Forelimb muscle (tissue), 1 donor: ENCODE measurements at regions not wholly inside any gene's neighbourhood (a gene's known extent, or its start where the extent isn't known, plus 50 kb on each side); places are given as distances from the start of the nearest gene placed in this dataset.
"Not testable (repeated sequence)": the region's sequence is repeated elsewhere in the genome, so short reads cannot be mapped to it uniquely, and the experiment has no call there.

Source experiments
- DNase-seq: peaks from one replicate; pipeline ENCODE4 v3.0.0-alpha.2; 2013; ENCODE audit warnings: low read depth

DNA sequence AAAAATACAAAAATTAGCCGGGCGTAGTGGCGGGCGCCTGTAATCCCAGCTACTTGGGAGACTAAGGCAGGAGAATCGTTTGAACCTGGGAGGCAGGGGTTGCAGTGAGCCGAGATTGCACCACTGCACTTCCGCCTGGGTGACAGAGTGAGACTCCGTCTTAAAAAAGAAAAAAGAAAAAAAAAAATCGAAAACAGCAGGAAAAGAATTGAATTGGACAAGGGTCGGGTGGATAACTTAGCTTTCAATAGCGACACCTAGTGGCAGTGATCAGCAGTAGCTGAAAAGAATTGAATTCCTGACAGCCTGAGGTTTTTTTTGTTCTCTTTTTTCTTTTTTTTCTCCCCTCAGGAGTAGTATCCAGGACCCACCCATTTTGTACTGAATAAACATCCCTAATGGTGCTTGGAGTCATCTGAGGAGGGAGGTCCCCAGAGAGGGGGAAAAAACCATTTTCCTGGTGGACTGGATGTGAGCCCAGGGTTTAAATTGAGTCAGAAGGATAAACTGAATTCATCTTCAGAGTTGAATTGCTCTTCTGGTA is 55.1 kb downstream of the CYCS start:
- peak; percentile 71 for DNase-seq

DNA sequence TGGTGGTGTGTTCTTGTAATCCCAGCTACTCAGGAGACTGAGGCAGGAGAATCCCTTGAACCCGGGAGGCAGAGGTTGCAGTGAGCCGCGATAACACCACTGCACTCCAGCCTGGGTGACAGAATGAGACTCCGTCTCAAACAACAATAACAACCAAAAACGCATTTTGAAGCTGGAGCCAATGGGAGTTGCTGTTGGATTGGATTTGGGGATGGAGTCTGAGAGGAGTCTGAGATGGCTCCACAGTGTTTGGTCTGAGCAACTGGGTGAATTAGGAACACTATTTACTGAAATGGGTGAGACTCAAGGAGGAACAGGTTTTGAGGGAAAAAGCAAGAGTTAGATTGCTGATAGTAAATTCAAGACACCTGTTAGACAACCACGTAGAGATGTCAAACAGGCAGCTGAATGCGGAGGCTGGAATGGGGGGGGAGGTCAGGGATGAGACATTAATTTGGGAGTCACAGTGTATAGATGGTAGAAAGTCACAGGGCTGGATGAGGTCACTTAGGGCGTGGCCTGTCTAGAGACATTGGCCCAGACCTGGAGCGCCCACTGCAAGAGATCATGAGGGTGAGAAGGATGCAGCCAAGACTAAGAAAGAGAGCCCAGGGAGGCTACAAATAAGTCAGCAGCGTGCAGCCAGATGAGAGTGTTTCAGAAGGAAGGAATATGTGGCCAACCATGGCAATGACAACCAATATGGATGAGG is 56.4 kb downstream of the CYCS start:
- no peak for DNase-seq

DNA sequence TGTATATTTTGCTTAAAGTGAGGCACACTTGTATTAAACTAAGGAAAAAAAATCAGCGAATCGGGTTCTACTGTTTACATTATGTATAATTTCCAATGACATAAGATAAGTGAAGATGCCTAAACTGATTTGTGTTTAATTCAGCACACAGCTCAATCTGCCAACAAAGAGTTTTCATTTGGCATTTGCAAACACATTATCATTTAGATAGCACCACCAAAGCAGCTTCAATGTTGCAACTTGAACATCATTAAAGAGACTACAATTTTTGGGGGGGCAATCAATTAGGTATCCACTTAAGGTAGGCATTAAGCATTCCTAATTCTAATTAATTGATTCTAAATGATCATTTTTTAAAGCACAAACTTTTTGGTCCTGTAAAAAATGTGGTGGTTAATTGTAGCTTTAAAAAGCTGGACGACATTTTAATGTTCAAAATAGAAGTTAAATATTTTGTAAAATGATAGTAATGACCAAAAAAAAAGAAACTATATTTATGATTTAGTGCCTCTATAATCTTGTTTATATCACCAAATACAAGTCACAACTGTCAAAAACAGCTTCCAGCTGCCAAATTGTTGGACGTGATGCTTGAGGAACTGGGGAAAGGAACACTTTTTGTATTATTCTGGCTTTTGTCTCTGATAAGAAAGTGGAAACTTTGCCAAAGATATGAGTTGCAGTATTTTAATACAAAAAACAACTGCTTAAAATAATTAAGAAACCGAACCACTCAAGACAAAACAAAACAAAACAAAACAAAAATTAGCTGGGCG is 57.1 kb downstream of the CYCS start:
- no peak for DNase-seq

DNA sequence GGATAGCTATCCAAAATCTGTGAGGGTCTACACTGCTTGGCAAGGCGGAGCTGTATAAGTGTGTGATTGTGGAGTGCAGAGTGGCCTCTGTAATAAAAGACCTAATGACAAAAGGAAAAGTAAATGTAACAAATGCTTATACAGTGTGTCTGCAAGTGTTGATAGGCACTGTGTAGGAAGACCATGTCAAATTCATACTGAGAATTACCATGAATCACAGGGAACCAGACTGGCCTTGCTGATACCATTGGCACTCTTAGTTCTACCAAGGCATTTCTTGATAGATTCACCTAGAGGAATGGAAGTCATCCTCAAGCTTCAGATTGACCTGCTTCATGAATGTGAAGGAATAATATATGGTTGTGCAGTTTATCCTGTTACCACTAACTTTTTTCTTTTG is 58.8 kb downstream of the CYCS start:
- no peak for DNase-seq

DNA sequence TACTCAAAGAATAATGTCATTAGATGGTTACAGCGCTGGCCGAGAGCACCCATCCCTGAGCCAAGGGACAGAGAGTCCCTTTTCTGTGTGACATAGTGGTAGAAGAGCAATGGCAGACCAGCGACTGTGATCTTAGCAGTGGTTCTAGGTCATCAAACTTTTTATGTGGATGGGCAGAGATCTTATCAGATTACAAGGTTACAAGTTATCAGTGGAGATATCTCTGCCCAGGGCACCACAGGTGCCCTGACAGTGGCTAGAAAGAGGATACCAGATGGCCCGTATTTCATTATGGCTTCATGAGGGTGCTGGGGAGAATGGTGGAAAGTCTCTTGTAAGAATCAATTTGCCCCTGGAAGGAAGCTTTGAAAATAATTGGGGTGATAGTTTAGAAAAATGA is 62.7 kb downstream of the CYCS start:
- DNase-seq, result no peak

DNA sequence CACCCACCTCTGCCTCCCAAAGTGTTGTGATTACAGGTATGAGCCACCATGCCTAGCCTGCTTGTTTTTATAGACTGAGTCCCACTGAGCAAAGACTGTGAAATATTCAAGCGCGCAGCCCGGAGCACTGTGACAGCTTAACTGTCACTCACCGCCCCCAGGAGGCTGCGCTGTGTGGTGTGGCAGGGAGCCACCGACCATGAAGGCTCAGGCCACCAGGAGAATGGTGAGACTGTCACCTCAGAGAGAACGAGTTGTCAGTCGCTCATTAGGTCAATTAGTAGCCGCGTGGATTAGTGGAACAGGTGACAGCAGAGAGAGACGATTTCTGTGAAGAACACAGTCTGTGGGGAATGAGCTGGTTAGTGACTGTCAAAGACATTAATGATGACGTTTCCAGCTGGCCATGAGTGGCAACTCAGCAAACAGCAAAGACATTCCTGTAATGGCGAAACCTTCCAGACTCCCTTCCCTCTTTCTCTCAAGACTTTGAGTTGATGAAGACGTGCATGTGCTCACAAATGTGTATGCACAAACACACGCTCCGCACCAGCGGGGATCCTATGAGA is 64.5 kb downstream of the CYCS start:
- DNase-seq, result no peak

DNA sequence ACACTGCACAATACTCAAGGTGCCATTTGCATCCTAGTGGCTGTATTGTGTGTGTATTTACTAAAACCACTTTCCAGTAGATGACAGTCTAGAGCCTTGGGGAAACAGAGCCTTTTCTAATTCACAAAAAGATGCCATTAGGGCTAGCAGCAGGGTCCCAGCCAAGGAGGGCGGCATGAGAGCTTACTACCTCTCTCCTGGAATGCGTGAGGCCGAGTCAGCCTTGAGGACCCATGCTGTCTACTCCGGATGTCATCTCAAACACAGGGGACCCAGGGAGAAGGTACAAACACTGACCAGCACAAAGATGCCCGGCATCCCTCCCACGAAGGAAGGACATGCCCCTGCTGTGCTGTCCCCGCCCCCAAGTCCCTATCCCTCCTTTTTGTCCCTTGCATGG is 65.5 kb downstream of the CYCS start:
- DNase-seq, result no peak

DNA sequence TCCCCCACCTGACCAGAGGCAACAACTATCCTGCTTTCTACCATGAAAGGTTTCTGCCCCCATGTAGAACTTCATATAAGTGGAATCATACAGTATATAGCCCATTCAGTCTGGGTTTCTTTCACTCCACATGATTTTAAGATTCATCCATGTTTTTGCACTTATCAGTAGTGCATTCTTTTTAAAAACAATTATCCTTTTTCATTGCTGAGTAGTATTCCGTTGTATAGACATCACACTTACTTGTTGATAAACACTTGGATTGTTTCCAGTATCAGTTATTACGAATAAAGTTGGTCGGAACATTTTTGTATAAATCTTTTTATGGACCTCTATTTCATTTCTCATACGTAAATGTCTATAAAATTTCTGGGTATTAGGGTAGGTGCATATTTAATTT is 68.7 kb downstream of the CYCS start:
- DNase-seq, result no peak

DNA sequence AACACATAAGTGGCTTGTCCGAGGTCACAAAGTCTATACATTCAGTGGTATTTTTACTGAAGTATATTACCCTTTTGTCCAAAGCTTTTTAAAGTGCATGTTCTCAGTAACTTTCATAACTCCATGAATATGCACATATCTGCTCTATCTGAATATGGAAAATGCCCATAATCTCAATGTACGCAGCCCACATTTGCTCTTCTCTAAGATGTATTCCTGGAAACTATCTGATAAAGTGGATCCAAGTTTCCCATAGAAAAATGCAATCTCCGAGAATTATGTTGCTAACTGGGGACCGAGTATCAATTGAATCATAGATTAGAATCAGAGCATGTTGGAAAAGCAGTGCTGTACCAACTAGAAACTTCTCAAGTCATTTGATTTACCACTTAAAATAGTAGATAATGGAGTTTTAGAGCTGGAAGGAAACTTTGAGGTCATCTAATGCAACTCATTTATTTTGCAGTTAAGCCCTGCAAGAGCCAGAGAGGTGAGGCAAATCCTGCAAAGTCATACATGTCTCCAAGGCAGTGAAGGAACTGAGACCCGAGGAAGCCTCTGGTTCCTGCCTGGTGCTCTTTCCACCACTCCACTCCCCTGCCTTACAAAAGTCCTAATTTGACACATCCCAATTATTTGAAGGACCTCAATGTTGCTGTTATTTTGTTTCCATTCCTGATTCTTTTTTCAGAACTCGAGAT is 69.4 kb downstream of the CYCS start:
- no peak for DNase-seq

DNA sequence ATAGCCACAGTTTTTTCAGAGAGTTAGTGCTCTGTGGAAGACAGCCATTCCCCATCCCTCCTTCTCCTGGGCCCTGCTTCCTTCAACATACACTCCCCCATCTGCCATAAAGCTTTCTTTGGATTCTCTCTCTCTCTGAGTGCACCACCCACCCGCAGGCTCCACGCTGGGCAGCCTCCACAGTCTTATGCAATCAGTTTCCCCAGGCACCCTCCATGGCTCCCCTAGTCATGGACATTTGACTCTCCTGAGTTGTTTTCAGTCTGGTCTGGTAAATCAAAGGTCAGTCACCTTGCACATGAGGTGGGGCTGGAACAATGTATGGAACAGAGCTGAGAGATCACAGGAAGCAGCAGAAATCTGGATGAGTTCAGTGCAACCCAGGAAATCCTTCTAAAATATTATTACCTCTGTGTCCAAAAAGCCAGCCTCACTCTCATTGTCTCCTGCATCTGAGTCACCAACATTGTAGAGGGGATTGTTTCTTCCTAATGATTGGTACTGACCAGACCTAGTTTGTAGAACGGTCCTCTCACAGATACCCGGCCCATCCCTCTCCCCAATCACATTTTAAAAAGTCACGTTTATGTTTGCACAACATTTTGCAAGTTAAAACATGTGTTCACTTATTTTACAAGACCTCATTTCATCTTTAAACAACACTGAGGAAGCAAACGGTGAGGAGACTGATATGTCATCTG is 70.1 kb downstream of the CYCS start:
- DNase-seq, result no peak

DNA sequence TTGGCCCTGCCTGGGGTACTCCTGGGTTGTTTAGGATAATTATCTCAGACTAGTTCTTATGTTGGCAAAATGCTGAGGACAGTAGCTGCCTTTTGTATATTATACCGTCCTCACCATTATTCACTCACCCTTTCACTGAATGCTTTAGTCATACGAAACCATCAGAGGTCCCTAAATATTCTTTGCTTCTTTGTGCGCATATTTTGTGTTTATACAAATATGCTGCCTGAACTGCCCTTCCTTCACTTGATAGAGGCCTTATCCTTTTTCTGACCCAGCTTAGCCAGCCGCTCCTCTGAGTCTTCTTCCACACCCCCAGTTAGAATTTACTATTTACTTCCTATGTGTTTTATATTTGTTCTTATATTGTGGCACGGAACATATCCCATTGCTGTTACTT is 70.2 kb upstream of the OSBPL3 start:
- DNase-seq, result no peak

DNA sequence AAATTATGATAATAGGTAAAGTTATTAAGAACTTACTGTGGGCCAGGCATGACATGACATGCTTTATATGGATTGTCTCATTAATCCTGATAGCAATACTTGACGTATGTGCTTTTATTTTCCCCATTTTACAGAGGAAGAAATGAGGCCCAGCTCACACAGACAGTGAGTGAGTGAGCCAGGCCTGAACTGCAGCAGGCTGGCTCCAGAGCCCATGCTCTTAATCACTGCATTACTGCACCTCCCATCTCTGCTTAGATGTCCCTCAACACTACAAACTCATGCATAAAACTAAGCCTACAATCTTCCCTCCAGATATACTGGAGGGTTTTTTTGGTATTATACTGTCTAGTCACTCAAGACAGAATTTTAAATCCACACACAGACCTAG is 68.5 kb upstream of the OSBPL3 start:
- DNase-seq, result no peak

DNA sequence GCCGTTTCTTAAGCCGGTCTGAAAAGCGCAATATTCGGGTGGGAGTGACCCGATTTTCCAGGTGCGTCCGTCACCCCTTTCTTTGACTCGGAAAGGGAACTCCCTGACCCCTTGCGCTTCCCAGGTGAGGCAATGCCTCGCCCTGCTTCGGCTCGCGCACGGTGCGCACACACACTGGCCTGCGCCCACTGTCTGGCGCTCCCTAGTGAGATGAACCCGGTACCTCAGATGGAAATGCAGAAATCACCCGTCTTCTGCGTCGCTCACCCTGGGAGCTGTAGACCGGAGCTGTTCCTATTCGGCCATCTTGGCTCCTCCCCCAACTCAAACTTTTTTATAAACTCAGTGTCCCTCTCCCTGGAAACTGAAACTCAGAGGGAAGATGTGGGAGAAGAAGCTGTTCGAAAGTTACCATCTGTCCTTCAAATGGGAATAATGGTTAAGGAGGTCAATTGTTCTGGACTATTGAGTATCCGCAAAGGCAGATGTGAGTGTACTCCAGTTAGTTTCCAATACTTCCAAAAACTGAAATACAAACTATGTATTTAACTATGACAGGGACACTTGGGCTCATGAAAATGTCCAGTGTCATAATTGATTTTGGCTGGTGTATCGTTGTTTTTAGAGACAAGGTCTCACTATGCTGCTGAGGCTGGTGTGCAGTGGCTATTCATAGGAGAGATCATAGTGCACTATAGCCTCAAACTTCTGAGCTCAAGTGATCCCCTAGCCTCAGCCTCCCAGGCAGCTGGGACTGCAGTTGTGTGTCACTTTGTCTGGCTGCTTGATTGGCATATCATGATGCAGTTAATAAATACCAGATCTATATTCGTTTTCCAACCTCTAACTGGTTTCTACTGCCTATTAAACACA is 67.8 kb upstream of the OSBPL3 start:
- DNase-seq, result not testable (repeated sequence)

DNA sequence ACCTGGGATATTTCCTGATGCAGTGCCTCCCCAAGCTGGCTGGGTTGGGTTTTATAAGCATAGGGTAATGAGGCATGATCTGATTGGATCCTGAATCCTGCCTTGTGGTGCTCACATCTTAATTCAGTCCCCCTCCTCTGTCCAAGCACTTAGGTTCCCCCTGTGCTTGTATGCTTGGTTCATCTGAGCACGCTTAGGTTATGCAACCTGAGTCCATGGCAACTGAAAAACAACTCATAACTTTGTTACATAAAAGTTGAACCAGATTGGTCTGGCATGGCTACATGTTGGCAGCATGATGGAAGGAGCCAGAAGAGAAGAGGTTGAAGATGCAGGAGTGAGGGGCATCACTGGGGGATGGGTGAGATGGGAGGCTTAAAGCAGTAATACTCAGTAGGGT is 57.3 kb upstream of the OSBPL3 start:
- no peak for DNase-seq

DNA sequence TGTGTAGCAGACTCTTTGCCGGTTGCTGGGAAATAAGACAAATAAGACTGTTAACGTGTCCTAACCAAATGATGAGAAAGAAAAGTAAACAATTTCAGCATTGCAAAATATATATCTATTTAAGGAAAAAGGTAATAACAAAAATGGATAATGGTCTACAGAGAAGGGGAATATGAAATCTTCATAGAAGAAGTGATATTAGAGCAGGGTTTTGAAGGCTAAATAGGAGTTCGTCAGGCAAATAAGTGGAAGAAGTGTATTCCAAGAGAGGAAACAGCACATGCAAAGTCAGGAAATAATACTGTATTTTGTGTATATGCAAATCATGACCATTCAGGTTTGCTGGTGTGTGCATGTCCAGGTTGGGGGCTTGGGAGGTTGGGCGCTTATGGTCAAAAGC is 55.3 kb upstream of the OSBPL3 start:
- DNase-seq, result no peak

DNA sequence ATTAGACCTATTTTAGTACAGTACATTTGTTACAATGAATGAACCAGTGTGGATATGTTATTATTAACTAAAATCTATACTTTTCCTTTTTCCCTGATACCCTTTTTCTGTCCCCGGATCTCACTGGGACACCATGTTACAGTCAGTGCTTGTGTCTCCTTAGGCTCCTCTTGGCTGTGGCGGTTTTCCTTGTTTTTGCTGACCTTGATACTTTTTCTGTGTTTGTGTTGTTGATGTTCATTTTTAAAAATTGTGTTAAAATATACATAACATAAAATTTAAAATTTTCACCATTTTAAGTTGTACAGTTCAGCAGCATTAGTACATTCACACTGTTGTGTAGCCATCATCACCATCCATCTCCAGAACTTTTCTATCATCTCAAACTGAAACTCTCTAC is 54.2 kb upstream of the OSBPL3 start:
- no peak for DNase-seq

DNA sequence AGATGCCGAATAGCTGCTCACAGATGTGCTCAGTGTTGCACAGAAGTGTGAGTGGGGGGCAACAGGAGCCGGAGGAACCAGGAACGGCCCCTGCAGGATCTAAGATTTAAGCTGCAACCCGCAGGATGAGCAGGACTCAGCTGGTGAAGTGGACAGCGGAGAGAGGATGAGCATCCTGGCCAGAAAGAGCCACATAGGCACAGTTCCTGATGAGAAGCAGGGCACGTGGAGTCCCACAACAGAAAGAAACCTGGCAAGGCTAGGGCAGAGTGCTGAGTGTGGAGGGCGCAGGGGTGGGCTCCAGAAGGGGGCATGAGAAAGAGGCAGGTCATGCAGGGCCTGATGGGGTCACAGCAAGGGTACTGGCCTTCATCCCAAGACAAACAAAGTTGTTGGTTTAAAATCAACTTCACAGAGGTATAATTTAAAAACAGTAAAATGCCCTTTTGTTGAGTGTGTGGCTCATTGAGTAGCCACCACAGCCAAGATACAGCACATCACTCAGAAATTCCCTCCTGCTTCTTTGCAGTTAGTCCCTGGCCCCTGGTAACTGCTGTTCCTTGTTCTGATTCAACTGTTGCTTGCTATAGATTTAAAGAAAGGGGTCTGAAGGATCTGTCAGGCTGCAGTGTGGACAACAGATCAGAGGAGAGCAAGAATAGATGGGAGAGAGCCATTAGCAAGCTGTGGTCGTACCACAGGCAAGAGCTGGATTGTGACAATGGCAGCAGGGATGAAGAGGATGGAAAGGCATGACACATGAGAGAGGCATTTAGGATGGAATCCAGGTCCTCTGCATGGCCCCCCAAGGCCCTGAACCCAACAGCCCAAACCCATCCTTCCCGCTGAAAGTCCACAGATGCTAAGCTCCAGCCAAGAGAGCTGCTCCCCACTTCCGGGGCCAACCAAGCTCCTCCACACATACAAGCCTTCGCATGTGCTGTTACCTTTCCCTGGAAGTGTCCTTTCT is 53.1 kb upstream of the OSBPL3 start:
- no peak for DNase-seq

DNA sequence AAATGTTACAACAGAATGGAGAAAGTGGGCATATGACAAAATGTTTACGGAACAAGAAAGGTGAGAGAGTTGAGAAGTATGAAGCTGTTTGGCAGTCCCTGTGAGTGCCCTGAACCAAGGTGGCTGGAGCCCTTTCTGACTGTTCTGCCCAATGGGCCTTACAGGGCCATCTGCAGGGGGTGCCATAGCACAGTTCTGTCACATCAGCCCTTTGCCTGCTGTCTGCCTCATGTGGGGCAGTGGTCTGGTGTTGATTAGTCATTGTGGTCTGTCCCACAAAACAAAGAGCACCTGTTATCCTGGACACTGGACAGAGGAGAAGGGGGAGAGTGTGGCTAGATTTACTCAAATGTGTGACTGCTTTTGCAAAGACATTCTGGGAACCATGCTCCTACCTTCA is 51.5 kb upstream of the OSBPL3 start:
- DNase-seq, result no peak

DNA sequence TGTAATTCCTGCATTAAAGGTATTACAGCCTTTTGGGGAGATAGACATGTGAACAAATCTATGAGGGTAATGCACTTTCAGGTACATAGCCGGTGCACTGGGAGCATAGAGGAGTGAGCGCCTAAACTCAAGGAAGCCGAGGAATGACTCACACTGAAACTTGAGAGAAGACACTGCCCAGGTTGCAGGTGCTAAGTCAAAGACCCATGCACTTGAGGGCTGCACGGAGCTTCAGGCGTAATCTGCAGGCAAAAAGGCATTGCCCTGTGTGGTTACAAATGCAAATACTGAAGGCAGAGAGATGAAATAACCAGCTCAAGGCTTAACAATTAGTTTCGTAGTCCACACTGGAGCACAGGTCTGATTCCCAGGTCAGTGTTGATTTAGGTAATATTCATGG is 51.0 kb upstream of the OSBPL3 start:
- DNase-seq, result no peak
